GM12874 (cell line): ENCODE measurements at regions not wholly inside any gene's neighbourhood (a gene's known extent, or its start where the extent isn't known, plus 50 kb on each side); places are given as distances from the start of the nearest gene placed in this dataset.

Source experiments
- CTCF ChIP-seq: IDR thresholded peaks from 2 replicates; pipeline ENCODE4 v1.5.1; 2011; ENCODE audit warnings: low read depth, mild to moderate bottlenecking, control low read depth, low read length, moderate library complexity; ENCODE audit not compliant: insufficient read depth

DNA sequence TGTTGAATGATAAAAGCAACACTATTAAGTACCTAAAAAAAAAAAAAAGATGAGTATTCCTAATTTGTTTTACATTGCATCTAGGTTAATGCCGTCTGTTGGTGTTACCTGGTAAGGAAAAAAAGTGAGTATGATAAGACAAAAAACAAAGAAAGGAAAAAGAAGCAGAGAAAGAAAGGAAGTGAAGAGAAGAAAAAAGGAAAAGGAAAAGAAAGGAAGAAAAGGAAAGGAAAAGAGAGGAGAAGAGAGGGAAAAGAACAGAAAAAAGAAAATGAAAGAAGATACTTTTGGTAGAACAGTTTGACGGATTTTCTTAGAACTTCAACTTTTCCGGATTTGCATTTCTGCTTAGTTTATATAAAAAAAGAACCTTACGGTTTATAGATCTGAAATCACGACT lies 387.9 kb downstream of the METTL4 start:
- no peak for TF ChIP-seq CTCF

DNA sequence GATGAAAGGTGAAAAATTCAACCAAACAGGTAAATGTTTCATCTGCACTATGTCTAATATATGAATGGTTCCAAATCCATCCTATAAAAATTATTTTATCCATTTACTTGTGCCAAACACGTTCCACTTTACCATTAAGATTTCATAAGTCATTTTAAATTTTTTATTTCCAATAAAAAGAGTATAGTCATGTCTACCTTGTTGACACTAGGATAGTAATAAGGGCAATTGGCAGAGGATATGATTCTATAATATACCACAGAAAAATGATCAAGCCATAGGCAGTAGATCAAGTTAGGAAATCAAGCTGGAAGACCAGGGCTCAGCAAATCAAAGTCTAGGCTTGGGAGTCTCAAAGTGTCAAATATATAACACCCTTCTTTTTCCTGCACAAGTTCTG lies 384.3 kb downstream of the METTL4 start:
- TF ChIP-seq CTCF: no peak

- no peak for TF ChIP-seq CTCF
Observed at GRCh38 chr18:2188258-2188657, 383.0 kb downstream of the METTL4 start.

GRCh38 chr18:2191180-2191790 lies 380.0 kb downstream of the METTL4 start:
- no peak for TF ChIP-seq CTCF

DNA sequence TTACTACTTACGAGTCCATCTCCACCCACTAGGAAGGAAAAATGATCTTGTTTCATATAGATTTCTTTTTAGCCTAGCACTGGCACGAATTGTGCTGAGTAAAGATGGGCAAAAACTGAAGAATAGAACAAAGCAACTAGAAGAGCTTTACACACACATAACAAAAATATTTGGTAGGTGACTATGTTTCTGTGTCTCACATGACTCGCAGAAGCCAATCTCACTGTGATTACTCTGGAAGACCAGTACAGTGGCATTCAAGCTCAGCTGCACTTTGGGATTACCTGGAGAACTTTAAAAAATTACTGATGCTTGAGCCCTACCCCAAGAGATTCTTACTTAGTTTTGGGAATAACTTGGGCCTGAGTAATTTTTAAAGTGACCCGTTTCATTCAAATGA lies 378.7 kb downstream of the METTL4 start:
- TF ChIP-seq CTCF: no peak

GRCh38 chr18:2197946-2198345 lies 373.4 kb downstream of the METTL4 start:
- TF ChIP-seq CTCF: no peak

GRCh38 chr18:2199060-2199459 lies 372.2 kb downstream of the METTL4 start:
- TF ChIP-seq CTCF: no peak
